Stomach (tissue), 8 donors: ENCODE measurements at regions not wholly inside any gene's neighbourhood (a gene's known extent, or its start where the extent isn't known, plus 50 kb on each side); places are given as distances from the start of the nearest gene placed in this dataset.
A peak's percentile ranks its signal among the peaks of the same experiment; 100 is the strongest.
"Not testable (repeated sequence)": the region's sequence is repeated elsewhere in the genome, so short reads cannot be mapped to it uniquely, and the experiment has no call there.

Experiments used
- DNase-seq, 2 donors: peaks; one replicate each; pipeline versions ENCODE4 v3.0.0 to v3.0.0-alpha.2; 2013 to 2019
- H3K27ac ChIP-seq, 5 donors: fragments of 200-600 bp in 4 of 5; sonication (generic) in 4 of 5; one replicate each; pipeline ENCODE4 v1.5.1; 2013 to 2019; ENCODE audit warnings: mild to moderate bottlenecking in 1 of 5, moderate library complexity in 1 of 5
- H3K27me3 ChIP-seq, 3 donors: fragments of 200-600 bp; sonication (generic); one replicate each; pipeline ENCODE4 v1.5.1; 2017 to 2019; ENCODE audit warnings: mixed run types in 1 of 3
- H3K36me3 ChIP-seq, 4 donors: fragments of 200-600 bp; sonication (generic); 1 replicate in 3 of 4; 2 replicates in 1 of 4; pipeline ENCODE4 v1.5.1; 2016 to 2019
- H3K4me1 ChIP-seq, 4 donors: fragments of 200-600 bp; sonication (generic); one replicate each; pipeline ENCODE4 v1.5.1; 2016 to 2019
- H3K4me3 ChIP-seq, 4 donors: fragments of 200-600 bp; sonication (generic) in 3 of 4; one replicate each; pipeline ENCODE4 v1.5.1; 2016 to 2019; ENCODE audit warnings: mild to moderate bottlenecking in 1 of 4
- H3K9me3 ChIP-seq, 4 donors: fragments of 200-600 bp; sonication (generic); one replicate each; pipeline ENCODE4 v1.5.1; 2016 to 2019
- CTCF ChIP-seq, 7 experiments: fragments of 450-650 bp in 4 of 7; fragments of 200-600 bp in 3 of 7; sonication (generic) in 3 of 7; IDR thresholded peaks; one replicate each; pipeline ENCODE4 v1.5.1; 2016 to 2019; ENCODE audit warnings: antibody characterized with exemption in 7 of 7, control low read depth in 2 of 7, mild to moderate bottlenecking in 1 of 7
- EP300 ChIP-seq: sonication (generic); formaldehyde crosslinking; IDR thresholded peaks from one replicate; pipeline ENCODE4 v1.6.1; 2017; ENCODE audit warnings: antibody characterized with exemption
- POLR2A ChIP-seq, 4 donors: fragments of 450-650 bp; IDR thresholded peaks; one replicate each; pipeline ENCODE4 v1.6.1; 2016; ENCODE audit warnings: antibody characterized with exemption in 4 of 4, control low read depth in 2 of 4, mild to moderate bottlenecking in 1 of 4, moderate library complexity in 1 of 4
- POLR2AphosphoS5 ChIP-seq, 3 donors: sonication (generic); formaldehyde crosslinking; IDR thresholded peaks; one replicate each; pipeline ENCODE4 v1.6.1; 2016; ENCODE audit warnings: antibody characterized with exemption in 3 of 3
- WGBS, 5 donors: extraction: QIAGEN DNeasy Blood & Tissue Kit in 3 of 5; methylation state at CpG; one replicate each; pipeline versions ENCODE4 v1.1.5 to v1.1.7; 2013 to 2018; 5-methylcytosine and 5-hydroxymethylcytosine counted together
- intact Hi-C: fragments of 100-400 bp; cut with DNase I; formaldehyde crosslinking; loops from one replicate; pipeline ENCODE4 v1.15.1; 2023; ENCODE audit warnings: low total_unique reads
- donor health status: healthy with polysubstance abuse.
- donor health status: Bipolar disorder and iron deficiency.
- donor health status: healthy.

- H3K36me3 ChIP-seq, DNase-seq, H3K4me3 ChIP-seq, intact Hi-C loops, H3K27me3 ChIP-seq, H3K27ac ChIP-seq, H3K9me3 ChIP-seq, H3K4me1 ChIP-seq: not testable (repeated sequence)
- WGBS, 5 donors: 67 to 87% (median 82%) methylated on average over 6 to 10 of the region's 16 CpGs; no CpG with 5 or more reads in 1 of the 5 donors
These were observed 55.4 kb downstream of the PNMA6F start for GRCh38 chrX:153266140-153266539.

DNA sequence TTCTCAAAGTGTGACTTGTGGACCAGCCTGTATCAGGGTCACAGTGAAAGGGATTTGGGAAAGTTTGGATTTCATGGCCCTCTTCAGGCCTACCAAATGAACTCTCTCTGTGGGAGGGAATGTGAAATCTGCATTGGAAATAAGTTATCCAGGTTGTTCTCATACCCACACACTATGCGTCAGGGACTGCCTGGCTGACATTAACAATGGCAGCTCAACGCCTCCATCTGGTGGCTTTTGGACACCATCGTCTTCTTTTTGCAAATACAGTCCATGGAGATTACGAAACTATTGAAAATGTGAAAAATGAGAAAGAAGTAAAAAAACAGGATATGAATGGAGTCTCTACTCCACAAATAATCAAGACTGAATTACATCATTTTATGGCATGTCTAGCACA is 61.1 kb downstream of the PNMA6F start:
- DNase-seq, intact Hi-C loops, H3K9me3 ChIP-seq, H3K4me1 ChIP-seq, H3K36me3 ChIP-seq, H3K27ac ChIP-seq, H3K27me3 ChIP-seq, H3K4me3 ChIP-seq: not testable (repeated sequence)
- WGBS, 5 donors: no CpG with 5 or more reads among the region's 4 CpGs

GRCh38 chrX:153253239-153253638 is 68.3 kb downstream of the PNMA6F start:
- WGBS, 5 donors: no CpG with 5 or more reads among the region's 7 CpGs
- H3K27me3 ChIP-seq, H3K9me3 ChIP-seq, H3K4me1 ChIP-seq, H3K4me3 ChIP-seq, H3K27ac ChIP-seq, H3K36me3 ChIP-seq, DNase-seq, intact Hi-C loops: not testable (repeated sequence)

DNA sequence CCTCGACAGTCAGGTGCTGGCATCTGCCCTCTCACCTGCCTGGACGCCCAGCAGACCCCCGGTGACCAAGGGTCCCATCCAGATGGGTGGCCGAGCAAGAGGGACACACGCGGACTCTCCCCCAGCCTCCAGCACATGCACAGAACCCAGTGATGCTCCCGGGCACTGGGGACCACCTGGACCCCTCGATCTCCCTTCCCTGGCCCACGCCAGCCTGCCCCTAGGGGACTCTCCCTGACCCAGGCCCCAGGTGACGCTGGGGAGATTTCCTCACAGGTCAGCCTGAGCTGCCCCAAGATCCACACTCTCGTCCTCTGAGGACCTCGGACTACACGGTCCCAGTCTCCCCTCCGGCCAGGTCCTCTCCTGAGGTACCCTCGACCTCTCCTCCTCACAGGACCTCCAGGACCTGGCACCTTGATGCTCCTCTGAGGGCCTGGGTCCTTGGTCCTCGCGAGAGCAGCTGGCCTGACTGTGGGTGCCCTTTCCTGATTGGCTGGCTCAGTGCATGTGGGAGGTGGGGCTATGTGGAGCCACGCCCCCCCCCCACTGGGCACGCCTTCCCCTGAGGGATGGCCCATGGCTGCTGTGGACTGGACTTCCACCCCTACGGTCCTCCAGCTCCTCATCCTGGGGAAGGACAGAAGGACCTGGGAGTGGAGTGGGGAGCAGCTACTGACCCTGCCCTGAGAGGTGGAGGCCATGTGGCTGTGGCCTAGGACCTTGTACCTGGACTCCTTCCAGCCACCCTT is 69.0 kb downstream of the PNMA6F start:
- H3K9me3 ChIP-seq, H3K4me3 ChIP-seq, H3K27ac ChIP-seq, DNase-seq, H3K27me3 ChIP-seq, H3K4me1 ChIP-seq, intact Hi-C loops, H3K36me3 ChIP-seq: not testable (repeated sequence)
- 93 to 100% (median 94%) methylated on average over 1 to 6 of the region's 20 CpGs; no CpG with 5 or more reads in 1 of the 5 donors for WGBS, 5 donors

- H3K36me3 ChIP-seq, intact Hi-C loops, DNase-seq, H3K27me3 ChIP-seq, H3K9me3 ChIP-seq, H3K4me3 ChIP-seq, H3K4me1 ChIP-seq, H3K27ac ChIP-seq: not testable (repeated sequence)
- 87 to 93% (median 91%) methylated on average over 3 to 4 of the region's 12 CpGs; no CpG with 5 or more reads in 2 of the 5 donors for WGBS, 5 donors
These were observed 69.6 kb downstream of the PNMA6F start for GRCh38 chrX:153251952-153252351.

- H3K9me3 ChIP-seq, intact Hi-C loops, DNase-seq, H3K27ac ChIP-seq, H3K27me3 ChIP-seq, H3K4me1 ChIP-seq, H3K36me3 ChIP-seq, H3K4me3 ChIP-seq: not testable (repeated sequence)
- 43 to 100% methylated on average over 1 of the region's 1 CpG; no CpG with 5 or more reads in 3 of the 5 donors for WGBS, 5 donors
These were observed 70.8 kb downstream of the PNMA6F start for GRCh38 chrX:153250762-153251161.

- Histone ChIP-seq H3K4me1 (no peaks in the 10 kb centered on the region), H3K9me3 (no peaks in the 10 kb centered on the region), H3K4me3 (no peak overlapping the region), H3K36me3 (no peaks in the 10 kb centered on the region), H3K27me3 (peaks cover 0 to 25% (median 0%) of the 10 kb centered on the region in 3 donors), H3K27ac (no peak overlapping the region)
- DNase-seq: peak in 1 of 2 donors; percentile 26
- intact Hi-C loops: no loop called here
- TF ChIP-seq POLR2A (IDR thresholded peaks at IDR 0.05): no peak
- no peak for TF ChIP-seq EP300
- no peak for TF ChIP-seq POLR2AphosphoS5 (IDR thresholded peaks at IDR 0.05)
- no peak for TF ChIP-seq CTCF (IDR thresholded peaks at IDR 0.05)
- WGBS, 5 donors: 8 to 30% (median 21%) methylated on average over 2 to 4 of the region's 4 CpGs
These were observed 66.2 kb downstream of the MAGEA1 start for GRCh38 chrX:153245288-153245731.
